NCI-H2171 (cell line): ENCODE measurements at regions not wholly inside any gene's neighbourhood (a gene's known extent, or its start where the extent isn't known, plus 50 kb on each side); places are given as distances from the start of the nearest gene placed in this dataset.
A peak's percentile ranks its signal among the peaks of the same experiment; 100 is the strongest.
"Not testable (repeated sequence)": the region's sequence is repeated elsewhere in the genome, so short reads cannot be mapped to it uniquely, and the experiment has no call there.

Source experiments
- DNase-seq: peaks from one replicate; lab custom pipeline; 2025; lab: John Stamatoyannopoulos, UW

GRCh38 chr1:148357037-148357436 lies 126.1 kb downstream of the PPIAL4G start:
- DNase-seq = no peak

DNA sequence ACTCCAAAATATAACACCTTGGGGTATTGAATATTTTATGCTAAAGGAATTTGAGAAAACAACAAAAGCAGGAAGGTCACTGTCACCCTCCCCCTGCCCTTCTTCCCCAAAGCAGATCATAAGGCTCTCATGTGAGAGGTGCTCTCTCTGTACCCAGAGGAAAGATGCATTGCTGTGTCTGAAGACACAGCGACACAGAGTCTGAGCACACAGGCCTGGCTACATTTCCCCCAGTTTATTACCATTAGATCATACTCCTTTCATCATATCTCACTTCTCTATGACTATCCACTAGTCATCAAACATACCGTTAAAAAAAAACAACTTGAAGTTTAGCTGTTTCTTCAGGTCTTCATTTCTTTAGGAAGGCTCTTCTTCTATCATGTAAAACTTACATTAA lies 127.1 kb downstream of the PPIAL4G start:
- no peak for DNase-seq

- DNase-seq = no peak
Measured at GRCh38 chr1:148354913-148355308, 128.2 kb downstream of the PPIAL4G start.

- no peak for DNase-seq
Measured at GRCh38 chr1:148354284-148354912, 128.7 kb downstream of the PPIAL4G start.

GRCh38 chr1:148353461-148354283 lies 129.4 kb downstream of the PPIAL4G start:
- no peak for DNase-seq

DNA sequence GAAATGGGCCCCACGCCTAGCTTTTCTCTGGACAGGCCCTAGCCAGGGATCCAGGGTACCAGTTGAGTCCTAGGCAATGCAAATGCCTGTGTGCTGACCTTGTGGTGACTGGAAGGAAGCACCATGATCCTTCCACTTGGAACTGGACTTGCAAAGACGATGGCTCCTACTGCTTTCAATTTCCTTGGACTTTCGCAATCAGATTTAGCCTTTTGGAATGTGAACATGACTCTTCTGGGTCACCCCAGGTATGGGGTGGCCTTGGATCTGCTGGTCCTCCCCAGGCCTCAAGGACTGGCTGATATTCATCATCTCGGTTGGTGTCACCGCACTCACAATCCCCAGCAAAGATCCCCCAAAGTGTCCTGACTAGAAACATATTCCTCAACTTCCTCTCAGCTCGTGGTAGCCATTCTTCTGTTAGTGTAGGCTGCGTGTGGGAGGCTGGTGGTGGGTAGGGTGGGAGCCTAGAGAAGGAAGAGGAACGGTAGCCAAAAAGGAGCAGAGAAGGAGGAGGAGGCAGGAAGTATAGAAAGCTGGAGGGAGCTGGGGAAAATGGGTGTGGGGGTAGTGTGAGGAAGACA lies 130.5 kb downstream of the PPIAL4G start:
- DNase-seq = no peak

DNA sequence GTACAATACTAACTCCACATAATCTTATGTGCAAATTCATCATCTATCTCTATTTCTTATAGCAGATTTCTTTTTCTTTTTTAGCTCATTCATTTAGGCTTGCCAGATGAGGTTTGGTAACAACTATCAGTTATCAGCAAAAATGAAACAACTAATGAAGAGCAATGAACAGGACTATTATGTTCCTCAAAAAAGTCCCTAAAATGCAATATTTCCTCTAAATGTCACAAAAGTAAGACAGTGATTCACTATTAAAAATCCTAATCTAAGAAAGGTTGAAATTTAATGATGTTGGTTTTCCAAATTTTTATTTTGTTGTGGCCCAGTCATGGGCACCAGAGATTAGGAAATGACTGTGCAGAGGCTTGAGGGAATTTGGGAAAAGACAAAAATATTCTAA lies 135.3 kb downstream of the PPIAL4G start:
- no peak for DNase-seq

DNA sequence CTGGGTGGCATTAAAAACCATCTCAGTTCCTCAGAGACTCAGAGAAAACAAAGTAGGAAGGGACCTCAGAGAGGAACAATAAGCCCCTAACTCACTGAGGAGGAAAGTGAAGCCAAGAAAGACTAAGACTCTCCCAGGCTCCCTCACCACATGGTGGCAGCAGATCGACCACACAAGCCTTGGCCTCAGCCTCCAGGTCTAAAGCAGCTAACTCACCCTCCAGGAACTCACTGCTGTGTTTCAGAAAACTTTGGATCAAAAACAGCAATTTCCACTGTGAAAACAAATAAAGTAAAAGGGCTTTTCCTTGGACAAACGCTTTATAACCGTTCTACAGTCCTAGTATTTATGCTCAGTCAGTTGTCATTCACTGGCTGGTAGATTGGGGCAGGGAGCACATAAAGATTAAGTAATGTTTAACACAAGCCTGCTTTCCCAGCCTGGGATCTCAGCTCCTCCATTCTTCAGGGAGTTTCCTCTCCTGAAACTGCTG lies 137.4 kb downstream of the PPIAL4G start:
- DNase-seq = not testable (repeated sequence)

- DNase-seq = not testable (repeated sequence)
Measured at GRCh38 chr1:148344651-148345050, 138.5 kb downstream of the PPIAL4G start.

DNA sequence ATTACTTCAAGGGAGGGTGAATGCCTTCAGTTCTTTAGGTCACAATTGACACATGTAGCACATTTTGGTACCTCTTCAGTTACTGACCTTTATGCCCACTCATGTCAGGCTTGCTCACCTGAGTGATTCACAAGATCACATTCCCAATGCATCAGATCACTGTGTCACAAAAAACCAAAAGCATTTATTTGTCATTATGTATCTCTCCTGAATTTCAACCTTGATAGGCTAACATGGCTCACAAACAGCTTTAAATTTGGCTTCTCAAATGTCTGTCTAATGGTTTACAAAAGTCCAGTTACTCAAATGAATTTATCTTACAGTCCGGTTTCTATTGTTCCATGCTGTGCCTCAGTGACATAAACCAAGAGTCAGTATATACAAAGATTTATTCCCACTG lies 141.4 kb downstream of the PPIAL4G start:
- not testable (repeated sequence) for DNase-seq

- DNase-seq = not testable (repeated sequence)
Measured at GRCh38 chr1:148336121-148336918, 146.8 kb downstream of the PPIAL4G start.

DNA sequence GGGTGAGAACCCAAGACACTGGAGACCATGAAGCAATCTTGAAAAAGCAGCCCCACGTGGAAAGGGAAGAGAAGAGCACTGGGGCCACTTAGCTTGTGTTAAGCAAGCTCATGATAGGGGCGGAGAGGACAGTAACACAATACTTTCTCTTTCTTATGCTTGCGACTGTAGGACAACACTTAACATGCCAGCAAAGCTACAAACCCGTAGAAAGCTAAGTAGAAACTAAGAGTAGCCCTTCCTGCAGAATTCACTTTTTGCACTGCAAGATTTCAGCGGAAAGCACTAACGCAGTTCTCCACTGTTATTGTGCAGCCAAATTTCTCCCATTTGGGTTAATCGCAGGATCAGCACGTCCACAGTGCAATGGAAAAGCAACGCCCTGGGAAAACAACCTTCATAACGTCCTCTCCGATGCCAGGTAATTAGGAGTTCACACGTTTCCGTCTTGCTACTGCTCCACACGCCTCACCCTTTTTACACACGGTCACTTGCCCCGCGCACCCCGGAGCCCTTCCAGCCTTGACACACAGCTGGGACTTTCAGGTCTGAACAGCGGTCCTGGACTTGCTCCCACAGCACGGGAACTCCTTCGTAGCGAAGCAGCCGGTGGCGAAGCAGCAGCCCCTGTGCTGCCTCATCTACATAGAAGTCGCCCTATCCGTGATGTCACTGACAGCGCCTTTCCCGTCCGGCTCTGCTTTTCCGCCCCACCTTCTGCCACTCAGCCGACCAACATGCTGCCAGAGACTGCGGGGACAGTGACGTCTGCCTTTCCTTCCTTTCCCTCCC lies 148.6 kb downstream of the PPIAL4G start:
- peak; percentile 28 for DNase-seq

GRCh38 chr1:148333875-148334338 lies 149.2 kb downstream of the PPIAL4G start:
- no peak for DNase-seq

GRCh38 chr1:148328884-148329283 lies 154.2 kb downstream of the PPIAL4G start:
- DNase-seq = no peak

DNA sequence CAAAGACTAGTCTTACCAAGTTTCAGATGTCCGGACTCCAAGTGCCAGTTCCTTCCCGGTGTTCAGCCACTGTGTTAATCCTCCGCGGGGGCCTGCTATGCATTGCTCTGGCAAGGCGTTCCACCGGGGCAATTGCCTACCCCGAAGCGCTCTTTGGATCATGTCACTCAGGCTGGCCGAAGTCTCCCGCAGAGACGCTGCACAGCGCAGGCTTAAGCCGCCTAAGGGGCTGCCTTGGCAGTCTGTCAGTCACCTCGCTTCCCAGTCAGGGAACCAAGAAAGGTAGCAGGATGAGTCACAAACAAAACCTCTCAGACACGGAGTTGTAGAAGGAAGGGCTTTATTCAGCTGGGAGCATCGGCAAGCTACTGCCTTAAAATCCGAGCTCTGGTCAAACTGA lies 158.1 kb downstream of the PPIAL4G start:
- not testable (repeated sequence) for DNase-seq

GRCh38 chr1:148324465-148324864 lies 158.6 kb downstream of the PPIAL4G start:
- not testable (repeated sequence) for DNase-seq

DNA sequence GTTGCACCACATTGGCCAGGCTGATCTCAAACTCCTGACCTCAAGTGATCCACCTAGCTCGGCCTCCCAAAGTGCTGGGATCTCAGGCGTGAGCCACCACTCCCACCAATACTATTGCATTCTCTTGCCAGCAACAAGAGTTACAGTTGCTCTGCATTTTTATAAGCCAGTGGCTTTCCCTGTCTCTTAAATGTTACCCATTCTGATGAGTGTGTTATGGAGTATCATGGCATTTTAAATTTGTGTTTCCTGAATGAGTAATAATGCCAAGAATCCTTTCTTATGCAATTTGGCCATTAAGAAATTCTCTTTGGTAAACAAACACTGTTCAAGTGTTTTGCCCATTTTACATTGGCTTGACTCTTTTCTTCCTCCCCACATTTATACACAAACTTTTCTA lies 163.0 kb downstream of the PPIAL4G start:
- DNase-seq = not testable (repeated sequence)

GRCh38 chr1:148318904-148319242 lies 164.2 kb downstream of the PPIAL4G start:
- no peak for DNase-seq

- DNase-seq = no peak
Measured at GRCh38 chr1:148318123-148318903, 164.8 kb downstream of the PPIAL4G start.

GRCh38 chr1:148317288-148317985 lies 165.4 kb upstream of the NBPF11 start:
- DNase-seq = no peak
